GM12865 (cell line): ENCODE measurements at regions not wholly inside any gene's neighbourhood (a gene's known extent, or its start where the extent isn't known, plus 50 kb on each side); places are given as distances from the start of the nearest gene placed in this dataset.

ENCODE experiments used
- DNase-seq: peaks from one replicate; pipeline ENCODE4 v3.0.0; 2010; ENCODE audit warnings: low read depth
- H3K4me3 ChIP-seq: 2 replicates; pipeline ENCODE4 v1.5.1; 2011; ENCODE audit warnings: mild to moderate bottlenecking, low read depth, low read length, control low read depth
- CTCF ChIP-seq: IDR thresholded peaks from 2 replicates; pipeline ENCODE4 v1.5.1; 2011; ENCODE audit warnings: low read length, control low read depth, low read depth, inconsistent platforms; ENCODE audit not compliant: insufficient read depth; ENCODE audit errors: missing control alignments

GRCh38 chr1:37325509-37326437, 148.6 kb upstream of the ZC3H12A start:
- peak; percentile 9 for DNase-seq
- TF ChIP-seq CTCF, result no peak
- H3K4me3 ChIP-seq, result no peak overlapping the region

- no peak for DNase-seq
- no peak overlapping the region for H3K4me3 ChIP-seq
- TF ChIP-seq CTCF, result no peak
These were observed 142.3 kb upstream of the ZC3H12A start for GRCh38 chr1:37332126-37332525.

GRCh38 chr1:37338658-37339057, 135.7 kb upstream of the ZC3H12A start:
- DNase-seq, result no peak
- TF ChIP-seq CTCF, result no peak
- H3K4me3 ChIP-seq, result no peak overlapping the region

- TF ChIP-seq CTCF, result no peak
- no peak for DNase-seq
- no peak overlapping the region for H3K4me3 ChIP-seq
These were observed 131.6 kb upstream of the ZC3H12A start for GRCh38 chr1:37342736-37343135.

- TF ChIP-seq CTCF, result no peak
- DNase-seq, result no peak
- no peak overlapping the region for H3K4me3 ChIP-seq
These were observed 127.2 kb upstream of the ZC3H12A start for GRCh38 chr1:37347104-37347649.

- H3K4me3 ChIP-seq, result no peak overlapping the region
- no peak for DNase-seq
- no peak for TF ChIP-seq CTCF
These were observed 120.5 kb upstream of the ZC3H12A start for GRCh38 chr1:37353871-37354270.
